PC-3 (cell line): ENCODE measurements at regions not wholly inside any gene's neighbourhood (a gene's known extent, or its start where the extent isn't known, plus 50 kb on each side); places are given as distances from the start of the nearest gene placed in this dataset.

Experiments used
- ATAC-seq: fragments of 200-7000 bp; cut with Tn5 transposase; 2 replicates; pipeline ENCODE4 v1.9.1; 2020; ENCODE audit warnings: mild to moderate bottlenecking, moderate library complexity
- BruUV-seq: library from RNA; stranded (reverse); fragments of 400-500 nt; replicated peaks from 2 replicates; lab custom pipeline; 2021; lab: Mats Ljungman, UMichigan
- CTCF ChIA-PET: fragments of 300-600 bp; sonication (Branson Sonifier 250); formaldehyde crosslinking; loops from one replicate; lab custom pipeline; 2022; ENCODE audit warnings: antibody characterized with exemption; lab: Charles Lee
- POLR2A ChIA-PET: fragments of 300-600 bp; sonication (Branson Sonifier 250); formaldehyde crosslinking; loops from one replicate; lab custom pipeline; 2022; ENCODE audit warnings: antibody characterized with exemption; ENCODE audit not compliant: unreplicated experiment; lab: Charles Lee
- DNase-seq: peaks from one replicate; pipeline ENCODE4 v3.0.0-alpha.2; 2015
- H2AFZ ChIP-seq: fragments of 300-600 bp; sonication (generic); 2 replicates; pipeline ENCODE4 v1.6.0; 2016; ENCODE audit warnings: antibody characterized with exemption, low read length
- H3F3A ChIP-seq: fragments of 300-600 bp; sonication (generic); one replicate; pipeline ENCODE4 v1.6.0; 2017; ENCODE audit warnings: antibody characterized with exemption, low read length, control low read depth, mild to moderate bottlenecking; ENCODE audit not compliant: unreplicated experiment
- H3K27ac ChIP-seq: fragments of 300-600 bp; sonication (generic); 2 replicates; pipeline ENCODE4 v1.5.1; 2016; ENCODE audit warnings: mild to moderate bottlenecking, low read length
- H3K27me3 ChIP-seq: fragments of 300-600 bp; sonication (generic); 2 replicates; pipeline ENCODE4 v1.6.1; 2016; ENCODE audit warnings: low read length, mixed read lengths
- H3K36me3 ChIP-seq: fragments of 300-600 bp; sonication (generic); 2 replicates; pipeline ENCODE4 v1.6.1; 2016; ENCODE audit warnings: low read depth, mixed run types, low read length, mixed read lengths
- H3K4me1 ChIP-seq: fragments of 300-600 bp; sonication (generic); 2 replicates; pipeline ENCODE4 v1.5.1; 2016; ENCODE audit warnings: low read length; ENCODE audit not compliant: insufficient read depth
- H3K4me2 ChIP-seq: fragments of 300-600 bp; sonication (generic); 2 replicates; pipeline ENCODE4 v1.6.0; 2016; ENCODE audit warnings: low read length
- H3K4me3 ChIP-seq: fragments of 300-600 bp; sonication (generic); 2 replicates; pipeline ENCODE4 v1.5.1; 2016; ENCODE audit warnings: mild to moderate bottlenecking, low read length, mixed read lengths
- H3K79me2 ChIP-seq: fragments of 300-600 bp; sonication (generic); 2 replicates; pipeline ENCODE4 v1.6.1; 2017; ENCODE audit warnings: low read length, mixed read lengths
- H3K9ac ChIP-seq: fragments of 300-600 bp; sonication (generic); 2 replicates; pipeline ENCODE4 v1.6.0; 2016; ENCODE audit warnings: mild to moderate bottlenecking, low read length
- H3K9me2 ChIP-seq: fragments of 300-600 bp; sonication (generic); replicated peaks from 2 replicates; pipeline ENCODE4 v1.6.1; 2016; ENCODE audit warnings: mixed run types, low read length, mixed read lengths
- H3K9me3 ChIP-seq: fragments of 300-600 bp; sonication (generic); 2 replicates; pipeline ENCODE4 v1.6.1; 2016; ENCODE audit warnings: low read length, mixed read lengths
- H4K20me1 ChIP-seq: fragments of 300-600 bp; sonication (generic); 2 replicates; pipeline ENCODE4 v1.6.1; 2016; ENCODE audit warnings: low read length, mixed read lengths
- EZH2 ChIP-seq: fragments of 300-600 bp; sonication (generic); IDR thresholded peaks from one replicate; pipeline ENCODE4 v1.6.1; 2017; ENCODE audit warnings: antibody characterized with exemption, mild to moderate bottlenecking, low read length; ENCODE audit not compliant: unreplicated experiment
- EZH2phosphoT487 ChIP-seq: fragments of 300-600 bp; sonication (generic); IDR thresholded peaks from 2 replicates; pipeline ENCODE4 v1.6.1; 2018; ENCODE audit warnings: mild to moderate bottlenecking, antibody characterized with exemption, low read length, borderline replicate concordance
- intact Hi-C: fragments of 100-400 bp; cut with micrococcal nuclease; formaldehyde crosslinking; loops from 2 replicates; pipeline ENCODE4 v1.9.0; 2023
- TF ChIP-seq, protein P1 (sequence below): fragments of 300-600 bp; sonication (generic); conservative IDR thresholded peaks from 2 replicates; pipeline ENCODE4 v1.5.1; 2017; ENCODE audit warnings: antibody characterized with exemption, low read depth, mild to moderate bottlenecking, low read length

DNA sequence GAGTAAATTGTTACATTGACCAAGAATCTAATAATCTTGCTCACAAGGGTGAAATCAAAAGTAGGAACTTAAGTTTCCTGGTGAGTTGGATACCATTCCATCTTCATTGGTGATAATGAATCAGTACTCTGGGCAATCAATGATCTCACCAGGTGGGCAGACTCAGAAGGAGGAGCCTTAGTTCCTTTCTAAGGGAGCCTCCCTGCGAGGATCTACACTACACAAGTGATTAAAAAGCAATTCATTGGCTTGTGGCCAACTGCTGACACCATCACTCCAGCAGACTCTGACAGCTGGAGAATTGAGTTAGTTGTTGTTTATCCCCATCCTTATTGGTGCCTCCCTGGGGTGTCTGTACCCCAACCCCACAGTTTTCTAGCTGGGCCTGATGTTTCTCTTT lies 84.1 kb upstream of the VANGL1 start:
- BruUV-seq: no TSS peak
- no peak for ATAC-seq
- Histone ChIP-seq H3K27ac (no peak overlapping the region), H3K36me3 (no peaks in the 10 kb centered on the region), H4K20me1 (no peaks in the 10 kb centered on the region), H3K4me2 (no peak overlapping the region), H3K4me3 (no peak overlapping the region), H3K9me2 (no peaks in the 10 kb centered on the region), H3K4me1 (no peaks in the 10 kb centered on the region), H3K9ac (no peak overlapping the region), H3K79me2 (no peaks in the 10 kb centered on the region), H3K27me3 (no peaks in the 10 kb centered on the region), H3K9me3 (no peaks in the 10 kb centered on the region), H2AFZ (no peak overlapping the region), H3F3A (no peaks in the 10 kb centered on the region)
- TF ChIP-seq, protein P1, sequence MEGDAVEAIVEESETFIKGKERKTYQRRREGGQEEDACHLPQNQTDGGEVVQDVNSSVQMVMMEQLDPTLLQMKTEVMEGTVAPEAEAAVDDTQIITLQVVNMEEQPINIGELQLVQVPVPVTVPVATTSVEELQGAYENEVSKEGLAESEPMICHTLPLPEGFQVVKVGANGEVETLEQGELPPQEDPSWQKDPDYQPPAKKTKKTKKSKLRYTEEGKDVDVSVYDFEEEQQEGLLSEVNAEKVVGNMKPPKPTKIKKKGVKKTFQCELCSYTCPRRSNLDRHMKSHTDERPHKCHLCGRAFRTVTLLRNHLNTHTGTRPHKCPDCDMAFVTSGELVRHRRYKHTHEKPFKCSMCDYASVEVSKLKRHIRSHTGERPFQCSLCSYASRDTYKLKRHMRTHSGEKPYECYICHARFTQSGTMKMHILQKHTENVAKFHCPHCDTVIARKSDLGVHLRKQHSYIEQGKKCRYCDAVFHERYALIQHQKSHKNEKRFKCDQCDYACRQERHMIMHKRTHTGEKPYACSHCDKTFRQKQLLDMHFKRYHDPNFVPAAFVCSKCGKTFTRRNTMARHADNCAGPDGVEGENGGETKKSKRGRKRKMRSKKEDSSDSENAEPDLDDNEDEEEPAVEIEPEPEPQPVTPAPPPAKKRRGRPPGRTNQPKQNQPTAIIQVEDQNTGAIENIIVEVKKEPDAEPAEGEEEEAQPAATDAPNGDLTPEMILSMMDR: no peak
- no peak for TF ChIP-seq EZH2phosphoT487
- TF ChIP-seq EZH2: no peak
- DNase-seq: no peak
- ChIA-PET POLR2A (no interaction called here), CTCF (no interaction called here)
- intact Hi-C loops: no loop called here

DNA sequence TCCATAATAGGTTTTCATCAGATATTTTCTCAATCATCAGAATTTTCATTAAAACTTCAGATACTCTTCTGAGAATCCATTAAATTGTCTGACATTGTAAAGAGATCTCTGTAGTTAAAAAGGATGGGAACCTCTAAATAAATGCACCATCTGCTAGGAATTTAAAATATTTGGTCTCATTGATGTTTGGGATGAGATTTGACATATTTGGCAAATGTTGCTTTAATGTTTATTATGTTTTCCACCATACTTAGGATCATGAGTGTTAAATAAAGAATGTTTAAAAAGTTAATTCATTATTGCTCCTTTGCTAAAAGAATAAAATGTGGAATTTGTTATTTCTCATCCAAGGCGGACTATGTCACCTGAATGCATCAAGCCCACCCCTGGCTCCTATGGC lies 85.5 kb upstream of the VANGL1 start:
- Histone ChIP-seq H4K20me1 (no peaks in the 10 kb centered on the region), H2AFZ (no peak overlapping the region), H3K4me1 (no peaks in the 10 kb centered on the region), H3K36me3 (no peaks in the 10 kb centered on the region), H3K27ac (no peak overlapping the region), H3K9ac (no peak overlapping the region), H3K79me2 (no peaks in the 10 kb centered on the region), H3K4me2 (no peak overlapping the region), H3F3A (no peaks in the 10 kb centered on the region), H3K9me3 (no peaks in the 10 kb centered on the region), H3K27me3 (no peaks in the 10 kb centered on the region), H3K9me2 (no peaks in the 10 kb centered on the region), H3K4me3 (no peak overlapping the region)
- intact Hi-C loops: no loop called here
- no peak for ATAC-seq
- TF ChIP-seq EZH2: no peak
- no peak for TF ChIP-seq EZH2phosphoT487
- TF ChIP-seq, protein P1: no peak
- BruUV-seq: no TSS peak
- CTCF ChIA-PET: no interaction called here
- no peak for DNase-seq
- POLR2A ChIA-PET: no interaction called here

DNA sequence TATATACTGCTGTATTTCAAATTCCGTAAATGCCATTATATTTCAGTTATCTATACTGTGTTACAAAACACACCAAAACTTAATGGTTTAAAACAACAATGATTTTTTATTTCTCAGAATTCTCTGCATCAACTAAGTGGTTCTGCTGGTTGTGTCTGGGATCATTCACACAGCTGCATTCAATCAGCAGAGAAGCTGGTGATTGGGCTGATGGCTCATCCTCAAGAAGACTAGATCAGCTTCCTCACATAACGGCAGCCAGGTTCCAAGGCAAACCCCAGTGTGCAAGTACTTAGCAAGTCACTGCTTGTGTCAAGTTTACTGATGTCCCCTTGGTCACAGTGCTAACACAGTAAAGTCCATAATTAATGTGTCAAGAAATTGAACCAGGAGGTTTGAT lies 86.3 kb upstream of the VANGL1 start:
- ChIA-PET POLR2A (no interaction called here), CTCF (no interaction called here)
- no peaks in the 10 kb centered on the region for H3K9me2 ChIP-seq
- no TSS peak for BruUV-seq
- no peaks in the 10 kb centered on the region for H3K9me3 ChIP-seq
- H3K79me2 ChIP-seq: no peaks in the 10 kb centered on the region
- no peaks in the 10 kb centered on the region for H3K4me1 ChIP-seq
- H3K4me3 ChIP-seq: no peak overlapping the region
- H3K27ac ChIP-seq: no peak overlapping the region
- DNase-seq (no peak), ATAC-seq (no peak)
- no peaks in the 10 kb centered on the region for H3F3A ChIP-seq
- no peak overlapping the region for H3K9ac ChIP-seq
- no peaks in the 10 kb centered on the region for H4K20me1 ChIP-seq
- intact Hi-C loops: no loop called here
- no peaks in the 10 kb centered on the region for H3K27me3 ChIP-seq
- H2AFZ ChIP-seq: no peak overlapping the region
- no peak for TF ChIP-seq EZH2
- TF ChIP-seq, protein P1: no peak
- no peak for TF ChIP-seq EZH2phosphoT487
- H3K4me2 ChIP-seq: no peak overlapping the region
- H3K36me3 ChIP-seq: no peaks in the 10 kb centered on the region
